ENCODE measurements at regions not wholly inside any gene's neighbourhood (a gene's known extent, or its start where the extent isn't known, plus 50 kb on each side); places are given as distances from the start of the nearest gene placed in this dataset.

DNA sequence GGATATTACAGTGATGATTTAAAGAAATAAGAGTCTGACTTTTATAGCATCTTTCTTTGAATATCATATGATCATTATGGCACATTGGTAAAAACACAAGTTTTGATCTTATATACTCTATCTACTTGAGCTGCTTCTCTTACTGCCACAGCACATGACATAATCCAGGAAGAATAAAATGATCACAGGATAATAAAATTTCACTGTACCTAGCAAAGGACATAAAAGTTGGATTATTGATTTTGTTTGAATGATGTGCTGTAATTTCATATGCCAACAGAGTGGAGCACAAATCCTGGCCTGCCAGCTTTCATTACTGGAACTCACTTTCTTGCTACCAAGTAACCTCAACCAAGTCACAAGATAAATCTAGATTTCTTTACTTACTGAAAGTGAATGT is 162.1 kb upstream of the NANOGP8 start:
- TF ChIP-seq, protein P1, sequence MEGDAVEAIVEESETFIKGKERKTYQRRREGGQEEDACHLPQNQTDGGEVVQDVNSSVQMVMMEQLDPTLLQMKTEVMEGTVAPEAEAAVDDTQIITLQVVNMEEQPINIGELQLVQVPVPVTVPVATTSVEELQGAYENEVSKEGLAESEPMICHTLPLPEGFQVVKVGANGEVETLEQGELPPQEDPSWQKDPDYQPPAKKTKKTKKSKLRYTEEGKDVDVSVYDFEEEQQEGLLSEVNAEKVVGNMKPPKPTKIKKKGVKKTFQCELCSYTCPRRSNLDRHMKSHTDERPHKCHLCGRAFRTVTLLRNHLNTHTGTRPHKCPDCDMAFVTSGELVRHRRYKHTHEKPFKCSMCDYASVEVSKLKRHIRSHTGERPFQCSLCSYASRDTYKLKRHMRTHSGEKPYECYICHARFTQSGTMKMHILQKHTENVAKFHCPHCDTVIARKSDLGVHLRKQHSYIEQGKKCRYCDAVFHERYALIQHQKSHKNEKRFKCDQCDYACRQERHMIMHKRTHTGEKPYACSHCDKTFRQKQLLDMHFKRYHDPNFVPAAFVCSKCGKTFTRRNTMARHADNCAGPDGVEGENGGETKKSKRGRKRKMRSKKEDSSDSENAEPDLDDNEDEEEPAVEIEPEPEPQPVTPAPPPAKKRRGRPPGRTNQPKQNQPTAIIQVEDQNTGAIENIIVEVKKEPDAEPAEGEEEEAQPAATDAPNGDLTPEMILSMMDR (conservative IDR thresholded peaks at IDR 0.05), result no peak
- Histone ChIP-seq H4K5ac (ENCODE audit: insufficient read length, low read depth, low read length) (no peak overlapping the region), H2AK5ac (ENCODE audit: insufficient read length, low read length) (no peak overlapping the region), H4K8ac (replicated peaks; ENCODE audit: insufficient read length, low read depth, low read length) (no peak overlapping the region), H3K14ac (ENCODE audit: insufficient read depth, low read length) (no peak overlapping the region), H3K23me2 (ENCODE audit: insufficient read length, low read depth, low read length, poor library complexity, severe bottlenecking) (no peaks in the 10 kb centered on the region), H2BK15ac (ENCODE audit: low read depth, low read length) (no peak overlapping the region), H3K18ac (ENCODE audit: insufficient read length, low read depth, low read length) (no peak overlapping the region), H3K27me3 (ENCODE audit: insufficient read depth, low read length) (no peaks in the 10 kb centered on the region), H3K56ac (ENCODE audit: insufficient read length, low read depth, low read length) (no peak overlapping the region), H4K20me1 (ENCODE audit: control insufficient read depth, insufficient read depth, insufficient read length) (no peaks in the 10 kb centered on the region), H2BK20ac (ENCODE audit: low read depth, low read length, poor library complexity, severe bottlenecking) (no peak overlapping the region), H3K9me3 (ENCODE audit: control insufficient read depth, low read depth, low read length) (no peaks in the 10 kb centered on the region), H3K23ac (ENCODE audit: insufficient read length, low read depth, low read length) (no peak overlapping the region), H3K79me2 (ENCODE audit: insufficient read depth, low read length) (no peaks in the 10 kb centered on the region), H3K79me1 (ENCODE audit: insufficient read depth, low read depth, low read length, poor library complexity, severe bottlenecking) (no peaks in the 10 kb centered on the region), H2BK120ac (ENCODE audit: low read depth, low read length, poor library complexity, severe bottlenecking) (no peak overlapping the region), H2BK12ac (ENCODE audit: insufficient read length, low read depth, low read length) (no peak overlapping the region), H2BK5ac (ENCODE audit: insufficient read length, low read length) (no peak overlapping the region), H3T11ph (ENCODE audit: low read length) (no peak overlapping the region), H3K4me2 (ENCODE audit: insufficient read depth, insufficient read length, low read length) (no peak overlapping the region), H2AFZ (ENCODE audit: low read length) (no peak overlapping the region), H4K91ac (ENCODE audit: insufficient read length, low read depth, low read length) (no peak overlapping the region), H3K9ac (ENCODE audit: extremely low read depth, insufficient read length, low read length) (no peak overlapping the region), H3K4ac (ENCODE audit: low read depth, low read length) (no peak overlapping the region), H3K27ac (ENCODE audit: insufficient read length, low read depth, low read length) (no peak overlapping the region), H3K4me1 (ENCODE audit: insufficient read depth, low read length) (no peaks in the 10 kb centered on the region; the same call in 1 of the 2 replicates)
- Mint-ChIP-seq H3K4me1 (peaks cover 23 to 43% of the 10 kb centered on the region in 2 experiments), H3K4me3 (no peak overlapping the region), H3K9me3 (no peaks in the 10 kb centered on the region), H3K27me3 (ENCODE audit: low read depth) (no peaks in the 10 kb centered on the region), H3K27ac (no peak overlapping the region; a peak in 1 of 7 replicates), H3K36me3 (ENCODE audit: insufficient read depth in 1 of 3, low read depth in 3 of 3) (no peaks in the 10 kb centered on the region)
- no peak for DNase-seq
